HEK293 (cell line): ENCODE measurements at regions not wholly inside any gene's neighbourhood (a gene's known extent, or its start where the extent isn't known, plus 50 kb on each side); places are given as distances from the start of the nearest gene placed in this dataset.

Experiments
- CTCF ChIP-seq: fragments of 450-650 bp; formaldehyde crosslinking; IDR thresholded peaks from 2 replicates; pipeline ENCODE4 v1.5.1; 2016; ENCODE audit warnings: missing biosample characterization, missing genetic modification characterization
- GLI2 ChIP-seq: fragments of 450-650 bp; formaldehyde crosslinking; IDR thresholded peaks from 2 replicates; pipeline ENCODE4; 2017; ENCODE audit warnings: missing biosample characterization, missing genetic modification characterization, low read depth, borderline replicate concordance
- KLF10 ChIP-seq: fragments of 450-650 bp; IDR thresholded peaks from 2 replicates; pipeline ENCODE4 v1.5.1; 2018; ENCODE audit warnings: missing biosample characterization, mild to moderate bottlenecking, missing genetic modification characterization
- PRDM4 ChIP-seq: fragments of 450-650 bp; formaldehyde crosslinking; IDR thresholded peaks from 2 replicates; pipeline ENCODE4 v1.5.1; 2017; ENCODE audit warnings: missing biosample characterization, missing genetic modification characterization
- ZBTB11 ChIP-seq: fragments of 450-650 bp; formaldehyde crosslinking; conservative IDR thresholded peaks from 2 replicates; pipeline ENCODE4 v1.5.1; 2016; ENCODE audit warnings: low read depth, missing biosample characterization, missing genetic modification characterization
- ZBTB8A ChIP-seq: fragments of 450-650 bp; formaldehyde crosslinking; IDR thresholded peaks from 2 replicates; pipeline ENCODE4 v1.5.1; 2016; ENCODE audit warnings: missing biosample characterization, missing genetic modification characterization
- ZNF132 ChIP-seq: fragments of 450-650 bp; formaldehyde crosslinking; IDR thresholded peaks from 2 replicates; pipeline ENCODE4 v1.5.1; 2017; ENCODE audit warnings: missing biosample characterization, missing genetic modification characterization, borderline replicate concordance
- ZNF174 ChIP-seq: fragments of 450-650 bp; formaldehyde crosslinking; IDR thresholded peaks from 2 replicates; pipeline ENCODE4 v1.5.0; 2017; ENCODE audit warnings: missing biosample characterization, mild to moderate bottlenecking, missing genetic modification characterization
- ZNF274 ChIP-seq, 2 experiments: fragments of 200-500 bp in 1 of 2; fragments of 450-650 bp in 1 of 2; sonication (Bioruptor generic) in 1 of 2; formaldehyde crosslinking in 1 of 2; IDR thresholded peaks; 2 replicates each; pipeline versions ENCODE4 v1.5.1 to v1.6.1; 2014 to 2016; ENCODE audit warnings: borderline replicate concordance in 1 of 2, inconsistent platforms in 1 of 2, low read length in 1 of 2, missing biosample characterization in 1 of 2, missing genetic modification characterization in 1 of 2
- ZNF324 ChIP-seq: fragments of 450-650 bp; formaldehyde crosslinking; IDR thresholded peaks from 2 replicates; pipeline ENCODE4 v1.5.1; 2016; ENCODE audit warnings: missing biosample characterization, missing genetic modification characterization
- ZNF544 ChIP-seq: fragments of 450-650 bp; formaldehyde crosslinking; IDR thresholded peaks from 2 replicates; pipeline ENCODE4 v1.5.0; 2017; ENCODE audit warnings: missing biosample characterization, missing genetic modification characterization
- ZNF626 ChIP-seq: fragments of 450-650 bp; sonication (Bioruptor Pico); formaldehyde crosslinking; IDR thresholded peaks from 2 replicates; pipeline ENCODE4 v1.5.1; 2018; ENCODE audit warnings: missing biosample characterization, missing genetic modification characterization, inconsistent platforms
- TF ChIP-seq, protein P1 (sequence below): fragments of 450-650 bp; formaldehyde crosslinking; IDR thresholded peaks from 2 replicates; pipeline ENCODE4 v1.5.1; 2016; ENCODE audit warnings: missing biosample characterization, missing genetic modification characterization

DNA sequence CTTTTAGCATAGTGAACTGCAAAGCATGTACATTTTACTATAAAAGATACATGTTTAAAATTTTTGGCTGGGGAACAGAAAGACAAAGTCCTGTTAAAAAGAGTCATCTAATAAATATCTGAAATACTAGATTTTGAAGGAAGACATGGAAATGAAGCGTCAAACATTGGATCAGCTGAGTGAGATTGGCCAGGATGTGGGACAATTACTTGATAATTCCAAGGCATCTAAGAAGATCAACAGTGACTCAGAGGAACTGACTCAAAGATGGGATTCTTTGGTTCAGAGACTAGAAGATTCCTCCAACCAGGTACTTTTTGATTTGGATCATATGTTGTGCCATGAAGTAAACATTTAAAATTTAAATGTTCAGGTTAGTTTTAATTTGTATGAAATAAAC lies 162.3 kb downstream of the UTRN start:
- TF ChIP-seq CTCF: no peak
- no peak for TF ChIP-seq ZNF274 (IDR thresholded peaks at IDR 0.05; ENCODE audit: low read length)
- TF ChIP-seq ZNF274 (tag by site-specific recombination; IDR thresholded peaks at IDR 0.05; ENCODE audit: borderline replicate concordance): no peak
- no peak for TF ChIP-seq ZNF544 (tag by site-specific recombination)
- TF ChIP-seq ZNF132 (tag by site-specific recombination): no peak
- no peak for TF ChIP-seq ZBTB8A (tag by site-specific recombination)
- TF ChIP-seq GLI2 (tag by site-specific recombination): no peak
- TF ChIP-seq PRDM4 (tag by site-specific recombination): no peak
- TF ChIP-seq ZNF174 (tag by site-specific recombination): no peak
- no peak for TF ChIP-seq ZNF626 (tag by site-specific recombination)
- TF ChIP-seq, protein P1, sequence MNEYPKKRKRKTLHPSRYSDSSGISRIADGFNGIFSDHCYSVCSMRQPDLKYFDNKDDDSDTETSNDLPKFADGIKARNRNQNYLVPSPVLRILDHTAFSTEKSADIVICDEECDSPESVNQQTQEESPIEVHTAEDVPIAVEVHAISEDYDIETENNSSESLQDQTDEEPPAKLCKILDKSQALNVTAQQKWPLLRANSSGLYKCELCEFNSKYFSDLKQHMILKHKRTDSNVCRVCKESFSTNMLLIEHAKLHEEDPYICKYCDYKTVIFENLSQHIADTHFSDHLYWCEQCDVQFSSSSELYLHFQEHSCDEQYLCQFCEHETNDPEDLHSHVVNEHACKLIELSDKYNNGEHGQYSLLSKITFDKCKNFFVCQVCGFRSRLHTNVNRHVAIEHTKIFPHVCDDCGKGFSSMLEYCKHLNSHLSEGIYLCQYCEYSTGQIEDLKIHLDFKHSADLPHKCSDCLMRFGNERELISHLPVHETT (tag by site-specific recombination): no peak
- TF ChIP-seq ZBTB11 (tag by site-specific recombination): no peak
- no peak for TF ChIP-seq ZNF324
- TF ChIP-seq KLF10 (tag by site-specific recombination): no peak
